ENCODE measurements at regions not wholly inside any gene's neighbourhood (a gene's known extent, or its start where the extent isn't known, plus 50 kb on each side); places are given as distances from the start of the nearest gene placed in this dataset.
A peak's percentile ranks its signal among the peaks of the same experiment; 100 is the strongest.

- no peaks in the 10 kb centered on the region for H3K36me3 ChIP-seq (ENCODE audit: control insufficient read depth, insufficient read depth, low read length)
- no peaks in the 10 kb centered on the region for H3K27me3 ChIP-seq (ENCODE audit: control insufficient read depth, insufficient read depth, low read length, poor library complexity, severe bottlenecking)
- H3K4me3 Mint-ChIP-seq = no peak overlapping the region
- no peaks in the 10 kb centered on the region for H3K4me1 ChIP-seq (ENCODE audit: control insufficient read depth, insufficient read depth, low read length)
- no peaks in the 10 kb centered on the region for H3K27me3 Mint-ChIP-seq (ENCODE audit: insufficient read depth)
- peak overlapping the region; percentile 77 for H3K27ac ChIP-seq (ENCODE audit: low read depth, low read length)
- H3K9me3 ChIP-seq (ENCODE audit: control insufficient read depth, low read length) = peaks cover 14% of the 10 kb centered on the region
- H3K9ac ChIP-seq (ENCODE audit: extremely low read depth, low read length, poor library complexity, severe bottlenecking) = no peak overlapping the region
- DNase-seq = peak; percentile 57
- no peak overlapping the region for H3K4me3 ChIP-seq (ENCODE audit: low read length)
- peak overlapping the region; percentile 14 for H3K27ac Mint-ChIP-seq
- no peak for TF ChIP-seq CTCF (conservative IDR thresholded peaks at IDR 0.05)
- no peaks in the 10 kb centered on the region for H3K36me3 Mint-ChIP-seq (ENCODE audit: low read depth)
- H3K9me3 Mint-ChIP-seq = peaks cover 6% of the 10 kb centered on the region
- peaks cover 6% of the 10 kb centered on the region for H3K4me1 Mint-ChIP-seq
- 56 to 62% methylated on average over 2 of the region's 2 CpGs for WGBS, 2 experiments (ENCODE audit: insufficient coverage in 1 of 2, insufficient read length in 1 of 2)
Observed at GRCh38 chr4:11821772-11822430, 393.2 kb upstream of the HS3ST1 start.

GRCh38 chr4:11817088-11817487 lies 388.4 kb upstream of the HS3ST1 start:
- no peak overlapping the region for H3K27ac ChIP-seq (ENCODE audit: low read depth, low read length)
- Mint-ChIP-seq H3K27me3 (ENCODE audit: insufficient read depth) (no peaks in the 10 kb centered on the region), H3K27ac (no peak overlapping the region), H3K36me3 (ENCODE audit: low read depth) (no peaks in the 10 kb centered on the region), H3K9me3 (peaks cover 3% of the 10 kb centered on the region), H3K4me3 (no peak overlapping the region), H3K4me1 (peaks cover 7% of the 10 kb centered on the region)
- no peak overlapping the region for H3K4me3 ChIP-seq (ENCODE audit: low read length)
- H3K9me3 ChIP-seq (ENCODE audit: control insufficient read depth, low read length) = no peaks in the 10 kb centered on the region
- no peak overlapping the region for H3K9ac ChIP-seq (ENCODE audit: extremely low read depth, low read length, poor library complexity, severe bottlenecking)
- DNase-seq = no peak
- no peaks in the 10 kb centered on the region for H3K27me3 ChIP-seq (ENCODE audit: control insufficient read depth, insufficient read depth, low read length, poor library complexity, severe bottlenecking)
- no peaks in the 10 kb centered on the region for H3K4me1 ChIP-seq (ENCODE audit: control insufficient read depth, insufficient read depth, low read length)
- no peaks in the 10 kb centered on the region for H3K36me3 ChIP-seq (ENCODE audit: control insufficient read depth, insufficient read depth, low read length)
- TF ChIP-seq CTCF (conservative IDR thresholded peaks at IDR 0.05) = no peak

- H3K9me3 ChIP-seq (ENCODE audit: control insufficient read depth, low read length) = no peaks in the 10 kb centered on the region
- no peak overlapping the region for H3K27ac Mint-ChIP-seq
- no peaks in the 10 kb centered on the region for H3K27me3 Mint-ChIP-seq (ENCODE audit: insufficient read depth)
- peak overlapping the region; percentile 81 for H3K27ac ChIP-seq (ENCODE audit: low read depth, low read length)
- H3K27me3 ChIP-seq (ENCODE audit: control insufficient read depth, insufficient read depth, low read length, poor library complexity, severe bottlenecking) = no peaks in the 10 kb centered on the region
- no peak overlapping the region for H3K4me3 ChIP-seq (ENCODE audit: low read length)
- H3K4me1 Mint-ChIP-seq = peaks cover 2% of the 10 kb centered on the region
- DNase-seq = no peak
- H3K36me3 ChIP-seq (ENCODE audit: control insufficient read depth, insufficient read depth, low read length) = no peaks in the 10 kb centered on the region
- H3K36me3 Mint-ChIP-seq (ENCODE audit: low read depth) = no peaks in the 10 kb centered on the region
- 88 to 94% methylated on average over 1 to 2 of the region's 2 CpGs for WGBS, 2 experiments (ENCODE audit: insufficient coverage in 1 of 2, insufficient read length in 1 of 2)
- H3K9ac ChIP-seq (ENCODE audit: extremely low read depth, low read length, poor library complexity, severe bottlenecking) = no peak overlapping the region
- H3K4me3 Mint-ChIP-seq = no peak overlapping the region
- H3K4me1 ChIP-seq (ENCODE audit: control insufficient read depth, insufficient read depth, low read length) = no peaks in the 10 kb centered on the region
- H3K9me3 Mint-ChIP-seq = peaks cover 3% of the 10 kb centered on the region
- TF ChIP-seq CTCF (conservative IDR thresholded peaks at IDR 0.05) = no peak
Observed at GRCh38 chr4:11814758-11815157, 386.1 kb upstream of the HS3ST1 start.
